ENCODE measurements at regions not wholly inside any gene's neighbourhood (a gene's known extent, or its start where the extent isn't known, plus 50 kb on each side); places are given as distances from the start of the nearest gene placed in this dataset.
A peak's percentile ranks its signal among the peaks of the same experiment; 100 is the strongest.

GRCh38 chrX:39759526-39760224, 338.1 kb downstream of the BCOR start:
- Histone ChIP-seq H3K9me3 (ENCODE audit: low read length) (no peaks in the 10 kb centered on the region), H3K4me2 (ENCODE audit: low read length) (peak overlapping the region; percentile 46; the same call in 1 of the 2 replicates), H3K4me3 (ENCODE audit: low read length) (no peak overlapping the region), H3K9ac (ENCODE audit: low read length) (no peak overlapping the region), H3K4me1 (ENCODE audit: insufficient read depth, low read length) (peaks cover 19% of the 10 kb centered on the region), H3K9me2 (replicated peaks; ENCODE audit: low read length) (no peaks in the 10 kb centered on the region), H3K27me3 (ENCODE audit: low read length) (no peaks in the 10 kb centered on the region), H2AFZ (ENCODE audit: low read length) (peak overlapping the region; percentile 64), H3K36me3 (ENCODE audit: low read depth, low read length) (no peaks in the 10 kb centered on the region), H3F3A (ENCODE audit: low read length, unreplicated experiment) (no peaks in the 10 kb centered on the region), H3K79me2 (ENCODE audit: low read length) (no peaks in the 10 kb centered on the region), H3K27ac (ENCODE audit: low read length) (no peak overlapping the region), H4K20me1 (ENCODE audit: low read length) (no peaks in the 10 kb centered on the region)
- CTCF ChIA-PET: interaction anchor here (0.7 kb wide), 1 partner anchor 31 kb away, joined by 3 read pairs; no protein-coding TSS in a partner anchor
- POLR2A ChIA-PET (ENCODE audit: unreplicated experiment): no interaction called here
- BruUV-seq (replicated peaks): no TSS peak
- TF ChIP-seq EZH2phosphoT487 (IDR thresholded peaks at IDR 0.05; ENCODE audit: borderline replicate concordance, low read length): no peak
- no peak for TF ChIP-seq EZH2 (IDR thresholded peaks at IDR 0.05; ENCODE audit: low read length, unreplicated experiment)
- no peak for TF ChIP-seq CTCF (conservative IDR thresholded peaks at IDR 0.05; ENCODE audit: low read depth, low read length)
- intact Hi-C loops (cut with micrococcal nuclease): no loop called here
- ATAC-seq (peak; percentile 3; the same call in 1 of the 2 replicates), DNase-seq (peak; percentile 19)

GRCh38 chrX:39760930-39761329, 336.8 kb downstream of the BCOR start:
- BruUV-seq (replicated peaks): no TSS peak
- Histone ChIP-seq H3K79me2 (ENCODE audit: low read length) (no peaks in the 10 kb centered on the region), H4K20me1 (ENCODE audit: low read length) (no peaks in the 10 kb centered on the region), H3K9me3 (ENCODE audit: low read length) (no peaks in the 10 kb centered on the region), H3F3A (ENCODE audit: low read length, unreplicated experiment) (no peaks in the 10 kb centered on the region), H3K27me3 (ENCODE audit: low read length) (no peaks in the 10 kb centered on the region), H3K4me1 (ENCODE audit: insufficient read depth, low read length) (peaks cover 9% of the 10 kb centered on the region), H3K9ac (ENCODE audit: low read length) (no peak overlapping the region), H3K4me3 (ENCODE audit: low read length) (no peak overlapping the region), H3K36me3 (ENCODE audit: low read depth, low read length) (no peaks in the 10 kb centered on the region), H3K27ac (ENCODE audit: low read length) (no peak overlapping the region), H3K4me2 (ENCODE audit: low read length) (no peak overlapping the region), H3K9me2 (replicated peaks; ENCODE audit: low read length) (no peaks in the 10 kb centered on the region), H2AFZ (ENCODE audit: low read length) (no peak overlapping the region)
- TF ChIP-seq EZH2phosphoT487 (IDR thresholded peaks at IDR 0.05; ENCODE audit: borderline replicate concordance, low read length) (no peak), CTCF (conservative IDR thresholded peaks at IDR 0.05; ENCODE audit: low read depth, low read length) (no peak), EZH2 (IDR thresholded peaks at IDR 0.05; ENCODE audit: low read length, unreplicated experiment) (no peak)
- DNase-seq: no peak
- ATAC-seq: no peak
- intact Hi-C loops (cut with micrococcal nuclease): no loop called here
- POLR2A ChIA-PET (ENCODE audit: unreplicated experiment): no interaction called here
- CTCF ChIA-PET: no interaction called here

GRCh38 chrX:39762266-39762841, 335.4 kb downstream of the BCOR start:
- no peaks in the 10 kb centered on the region for H3K79me2 ChIP-seq (ENCODE audit: low read length)
- H3K9ac ChIP-seq (ENCODE audit: low read length): no peak overlapping the region
- CTCF ChIA-PET: no interaction called here
- H3K4me2 ChIP-seq (ENCODE audit: low read length): no peak overlapping the region
- H3K4me1 ChIP-seq (ENCODE audit: insufficient read depth, low read length): peaks cover 3% of the 10 kb centered on the region; the same call in 1 of the 2 replicates
- no peaks in the 10 kb centered on the region for H3K36me3 ChIP-seq (ENCODE audit: low read depth, low read length)
- intact Hi-C loops (cut with micrococcal nuclease): no loop called here
- TF ChIP-seq CTCF (conservative IDR thresholded peaks at IDR 0.05; ENCODE audit: low read depth, low read length): no peak
- no peak for TF ChIP-seq EZH2 (IDR thresholded peaks at IDR 0.05; ENCODE audit: low read length, unreplicated experiment)
- TF ChIP-seq EZH2phosphoT487 (IDR thresholded peaks at IDR 0.05; ENCODE audit: borderline replicate concordance, low read length): no peak
- H3K27ac ChIP-seq (ENCODE audit: low read length): no peak overlapping the region
- H2AFZ ChIP-seq (ENCODE audit: low read length): no peak overlapping the region
- POLR2A ChIA-PET (ENCODE audit: unreplicated experiment): no interaction called here
- H4K20me1 ChIP-seq (ENCODE audit: low read length): no peaks in the 10 kb centered on the region
- no peak for DNase-seq
- ATAC-seq: no peak
- H3K27me3 ChIP-seq (ENCODE audit: low read length): no peaks in the 10 kb centered on the region
- no peak overlapping the region for H3K4me3 ChIP-seq (ENCODE audit: low read length)
- no peaks in the 10 kb centered on the region for H3K9me2 ChIP-seq (replicated peaks; ENCODE audit: low read length)
- BruUV-seq (replicated peaks): no TSS peak
- no peaks in the 10 kb centered on the region for H3F3A ChIP-seq (ENCODE audit: low read length, unreplicated experiment)
- H3K9me3 ChIP-seq (ENCODE audit: low read length): no peaks in the 10 kb centered on the region
